GM20000 (cell line): ENCODE measurements at regions not wholly inside any gene's neighbourhood (a gene's known extent, or its start where the extent isn't known, plus 50 kb on each side); places are given as distances from the start of the nearest gene placed in this dataset.

Experiments used
- DNase-seq: peaks from one replicate; pipeline ENCODE4 v3.0.0; 2012; ENCODE audit warnings: low spot score
- TF ChIP-seq, protein P1 (sequence below): IDR thresholded peaks from 2 replicates; pipeline ENCODE4 v1.5.1; 2012; ENCODE audit warnings: mild to moderate bottlenecking, control low read depth; ENCODE audit errors: extremely low read depth, missing control alignments

GRCh38 chr2:66327066-66327740, 107.7 kb upstream of the MEIS1 start:
- TF ChIP-seq, protein P1, sequence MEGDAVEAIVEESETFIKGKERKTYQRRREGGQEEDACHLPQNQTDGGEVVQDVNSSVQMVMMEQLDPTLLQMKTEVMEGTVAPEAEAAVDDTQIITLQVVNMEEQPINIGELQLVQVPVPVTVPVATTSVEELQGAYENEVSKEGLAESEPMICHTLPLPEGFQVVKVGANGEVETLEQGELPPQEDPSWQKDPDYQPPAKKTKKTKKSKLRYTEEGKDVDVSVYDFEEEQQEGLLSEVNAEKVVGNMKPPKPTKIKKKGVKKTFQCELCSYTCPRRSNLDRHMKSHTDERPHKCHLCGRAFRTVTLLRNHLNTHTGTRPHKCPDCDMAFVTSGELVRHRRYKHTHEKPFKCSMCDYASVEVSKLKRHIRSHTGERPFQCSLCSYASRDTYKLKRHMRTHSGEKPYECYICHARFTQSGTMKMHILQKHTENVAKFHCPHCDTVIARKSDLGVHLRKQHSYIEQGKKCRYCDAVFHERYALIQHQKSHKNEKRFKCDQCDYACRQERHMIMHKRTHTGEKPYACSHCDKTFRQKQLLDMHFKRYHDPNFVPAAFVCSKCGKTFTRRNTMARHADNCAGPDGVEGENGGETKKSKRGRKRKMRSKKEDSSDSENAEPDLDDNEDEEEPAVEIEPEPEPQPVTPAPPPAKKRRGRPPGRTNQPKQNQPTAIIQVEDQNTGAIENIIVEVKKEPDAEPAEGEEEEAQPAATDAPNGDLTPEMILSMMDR, result no peak
- no peak for DNase-seq

DNA sequence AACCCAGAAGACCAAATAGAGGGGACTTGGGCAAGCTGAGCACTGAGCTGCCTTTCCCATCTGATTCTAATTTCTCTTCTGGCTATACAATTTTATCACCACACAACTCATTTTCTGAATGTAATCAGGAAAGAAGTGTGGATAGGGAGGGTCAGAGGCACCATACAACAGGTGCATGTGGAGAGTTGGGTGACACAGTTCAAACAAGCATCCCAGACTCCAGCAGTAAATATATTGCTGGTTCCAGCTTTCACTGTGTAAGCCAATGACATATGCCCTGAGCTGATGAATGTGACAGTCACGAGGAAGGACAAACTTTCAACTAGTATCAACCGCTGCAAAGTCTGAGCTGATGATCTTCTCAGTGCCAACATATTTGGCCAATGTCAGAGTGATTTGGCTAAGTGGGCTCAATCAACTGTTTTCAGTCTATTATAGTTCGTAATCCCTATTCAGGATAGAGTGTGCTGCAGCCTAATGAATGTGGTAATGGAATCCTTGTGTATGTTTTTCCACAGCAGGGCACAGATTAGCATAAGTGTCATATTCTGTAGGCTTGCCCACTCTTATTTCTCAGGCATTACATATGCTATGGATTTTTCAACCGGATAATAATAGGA, 109.9 kb upstream of the MEIS1 start:
- TF ChIP-seq, protein P1, result no peak
- DNase-seq, result no peak

- no peak for DNase-seq
- TF ChIP-seq, protein P1, result no peak
These were observed 110.6 kb upstream of the MEIS1 start for GRCh38 chr2:66324356-66324755.

DNA sequence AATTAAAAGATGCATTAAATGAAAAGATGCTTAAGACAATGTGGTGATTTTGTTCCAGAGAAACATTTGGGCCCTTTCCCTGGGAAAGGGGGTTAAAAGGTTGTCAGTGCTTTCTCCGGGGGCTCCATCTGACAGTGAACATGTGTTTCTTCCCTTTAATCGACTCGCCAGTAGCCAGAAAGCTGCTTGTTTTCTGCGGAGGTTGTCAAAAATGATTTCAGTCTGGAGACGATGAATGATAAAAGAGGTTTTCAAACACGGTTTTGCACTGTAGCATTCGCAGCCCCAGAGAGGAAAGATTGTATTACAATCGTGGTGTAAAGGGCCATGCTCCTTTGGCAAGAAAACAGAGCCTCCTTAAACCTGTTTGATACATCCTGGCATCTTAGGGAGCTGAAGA, 111.5 kb upstream of the MEIS1 start:
- DNase-seq, result no peak
- TF ChIP-seq, protein P1, result no peak

DNA sequence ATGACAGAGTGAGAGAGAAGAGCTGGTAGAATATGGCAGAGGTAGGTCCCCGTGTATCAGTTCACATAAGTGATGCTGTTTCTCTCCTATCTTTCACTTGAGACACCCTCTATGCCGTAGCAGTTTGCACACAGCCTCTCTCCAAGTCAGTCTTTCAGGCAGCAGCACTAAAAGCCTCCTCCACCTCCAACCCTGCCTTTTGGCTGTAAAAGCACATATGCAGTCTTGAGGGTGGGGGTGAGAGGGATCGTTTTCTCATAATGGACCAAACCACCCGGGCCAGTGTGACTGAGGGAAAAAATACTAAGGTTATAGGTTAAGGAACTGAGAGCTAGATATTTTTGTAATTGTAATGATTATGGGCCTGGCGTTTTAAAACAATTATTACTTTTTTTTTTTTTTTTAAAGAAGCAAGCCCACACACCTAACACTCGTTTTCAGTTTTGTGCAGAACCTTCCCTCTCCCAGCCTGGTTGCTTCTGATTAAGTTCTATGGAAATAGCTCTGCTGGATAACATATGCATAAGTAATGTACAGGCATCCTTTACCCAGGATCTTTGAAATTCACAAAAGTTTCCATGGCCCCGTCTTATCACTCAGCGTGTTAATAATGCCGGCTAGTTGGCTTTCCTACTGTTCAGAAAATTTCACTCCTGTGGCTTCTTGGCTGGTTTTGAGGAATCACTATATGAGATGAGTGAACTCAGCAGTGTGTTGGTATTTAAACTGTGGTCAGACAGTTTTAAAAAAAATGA, 112.2 kb upstream of the MEIS1 start:
- no peak for DNase-seq

DNA sequence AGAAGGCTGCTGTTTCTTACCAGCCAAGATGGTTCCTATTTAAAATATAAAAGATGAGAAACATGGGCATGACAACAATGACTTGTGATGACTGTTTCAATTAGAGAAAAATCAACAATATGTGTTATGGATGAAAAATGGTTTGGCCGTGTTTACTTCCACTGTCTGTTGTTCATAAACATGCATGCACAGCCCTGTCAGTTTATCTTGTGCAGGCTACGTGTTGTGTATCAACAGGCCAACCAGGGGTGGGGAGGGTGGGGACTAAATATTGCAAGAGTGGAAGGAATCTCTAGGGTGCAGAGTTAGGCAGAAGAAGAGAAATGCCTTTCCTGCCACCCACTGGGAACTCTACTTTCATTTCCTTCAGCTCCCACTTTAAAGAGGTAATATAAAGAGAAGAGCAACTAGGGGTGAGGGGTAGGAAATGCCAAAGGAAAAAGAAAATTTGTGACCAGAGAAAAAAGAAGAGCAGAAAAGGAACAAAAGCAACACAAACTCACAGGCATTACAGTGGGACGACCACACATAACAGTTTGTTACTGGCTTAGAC, 116.8 kb upstream of the MEIS1 start:
- no peak for DNase-seq
- TF ChIP-seq, protein P1, result no peak

More for the DNA sequence above, 112.2 kb upstream of the MEIS1 start:
- TF ChIP-seq, protein P1, result no peak
